ENCODE measurements at regions not wholly inside any gene's neighbourhood (a gene's known extent, or its start where the extent isn't known, plus 50 kb on each side); places are given as distances from the start of the nearest gene placed in this dataset.

DNA sequence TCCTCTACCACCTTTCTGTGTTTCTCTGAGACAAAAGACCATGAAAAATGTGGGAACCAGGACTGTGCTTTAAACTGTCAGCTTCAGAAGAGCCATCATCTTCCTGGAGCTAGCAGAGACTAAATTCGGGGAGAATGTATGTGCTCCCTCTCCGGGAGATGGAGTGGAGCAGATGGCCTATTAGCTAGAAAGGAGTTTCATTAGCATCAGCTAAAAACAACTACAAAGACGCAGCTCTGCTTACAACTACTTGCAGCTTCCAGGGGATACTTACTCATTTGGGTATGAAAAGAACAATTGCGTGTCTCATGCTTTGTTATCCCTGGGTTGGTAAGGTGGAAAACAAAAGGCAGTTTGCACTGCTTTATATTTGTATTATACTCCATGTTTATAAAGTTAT, 159.6 kb downstream of the MFSD1 start:
- Histone ChIP-seq H3K4me1 (ENCODE audit: control insufficient read depth in 1 of 2, insufficient read depth in 2 of 2, low read length in 2 of 2) (no peaks in the 10 kb centered on the region), H3K27ac (ENCODE audit: low read depth, low read length) (no peak overlapping the region), H3K27me3 (ENCODE audit: control insufficient read depth in 1 of 2, insufficient read depth in 2 of 2, low read length in 2 of 2) (no peaks in the 10 kb centered on the region), H3K9ac (ENCODE audit: low read depth in 1 of 2, low read length in 2 of 2) (no peak overlapping the region), H3K9me3 (ENCODE audit: control insufficient read depth in 1 of 2, low read length in 2 of 2) (no peaks in the 10 kb centered on the region), H3K4me3 (ENCODE audit: low read depth in 1 of 2, low read length in 2 of 2) (no peak overlapping the region), H3K36me3 (ENCODE audit: control insufficient read depth in 1 of 2, insufficient read depth in 2 of 2, low read length in 2 of 2) (no peaks in the 10 kb centered on the region)

GRCh38 chr3:158961911-158962310, 160.1 kb downstream of the MFSD1 start:
- Histone ChIP-seq H3K27me3 (ENCODE audit: control insufficient read depth in 1 of 2, insufficient read depth in 2 of 2, low read length in 2 of 2) (no peaks in the 10 kb centered on the region), H3K36me3 (ENCODE audit: control insufficient read depth in 1 of 2, insufficient read depth in 2 of 2, low read length in 2 of 2) (no peaks in the 10 kb centered on the region), H3K9ac (ENCODE audit: low read depth in 1 of 2, low read length in 2 of 2) (no peak overlapping the region), H3K27ac (ENCODE audit: low read depth, low read length) (no peak overlapping the region), H3K9me3 (ENCODE audit: control insufficient read depth in 1 of 2, low read length in 2 of 2) (no peaks in the 10 kb centered on the region), H3K4me1 (ENCODE audit: control insufficient read depth in 1 of 2, insufficient read depth in 2 of 2, low read length in 2 of 2) (no peaks in the 10 kb centered on the region), H3K4me3 (ENCODE audit: low read depth in 1 of 2, low read length in 2 of 2) (no peak overlapping the region)

DNA sequence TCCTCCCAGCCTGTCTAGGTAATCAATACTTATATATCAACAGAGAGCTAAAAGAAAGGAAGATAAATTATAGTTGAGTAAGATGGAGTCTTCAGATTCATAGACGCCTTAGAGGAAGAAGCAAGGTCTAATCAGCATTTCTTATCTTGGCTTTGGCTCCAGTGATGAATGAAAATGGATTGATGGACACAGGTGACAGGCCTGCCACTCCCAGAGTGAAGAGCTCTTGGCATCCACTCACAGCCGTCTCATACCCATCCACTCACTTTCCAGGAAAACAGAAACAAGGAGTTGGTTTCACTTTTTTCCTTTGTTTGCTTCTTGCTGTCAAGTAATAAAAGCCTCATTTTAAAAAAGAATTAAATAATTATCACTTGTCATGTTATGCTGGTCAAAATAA, 168.2 kb downstream of the MFSD1 start:
- H3K27me3 ChIP-seq (ENCODE audit: control insufficient read depth in 1 of 2, insufficient read depth in 2 of 2, low read length in 2 of 2): no peaks in the 10 kb centered on the region
- H3K4me3 ChIP-seq (ENCODE audit: low read depth in 1 of 2, low read length in 2 of 2): no peak overlapping the region
- no peak overlapping the region for H3K27ac ChIP-seq (ENCODE audit: low read depth, low read length)
- H3K36me3 ChIP-seq (ENCODE audit: control insufficient read depth in 1 of 2, insufficient read depth in 2 of 2, low read length in 2 of 2): no peaks in the 10 kb centered on the region
- H3K9ac ChIP-seq (ENCODE audit: low read depth in 1 of 2, low read length in 2 of 2): no peak overlapping the region
- H3K4me1 ChIP-seq (ENCODE audit: control insufficient read depth in 1 of 2, insufficient read depth in 2 of 2, low read length in 2 of 2): no peaks in the 10 kb centered on the region
- H3K9me3 ChIP-seq (ENCODE audit: control insufficient read depth in 1 of 2, low read length in 2 of 2): no peaks in the 10 kb centered on the region

GRCh38 chr3:158974904-158975303, 173.1 kb downstream of the MFSD1 start:
- no peak overlapping the region for H3K27ac ChIP-seq (ENCODE audit: low read depth, low read length)
- H3K27me3 ChIP-seq (ENCODE audit: control insufficient read depth in 1 of 2, insufficient read depth in 2 of 2, low read length in 2 of 2): no peaks in the 10 kb centered on the region
- H3K4me3 ChIP-seq (ENCODE audit: low read depth in 1 of 2, low read length in 2 of 2): no peak overlapping the region
- H3K36me3 ChIP-seq (ENCODE audit: control insufficient read depth in 1 of 2, insufficient read depth in 2 of 2, low read length in 2 of 2): no peaks in the 10 kb centered on the region
- H3K4me1 ChIP-seq (ENCODE audit: control insufficient read depth in 1 of 2, insufficient read depth in 2 of 2, low read length in 2 of 2): no peaks in the 10 kb centered on the region
- no peak overlapping the region for H3K9ac ChIP-seq (ENCODE audit: low read depth in 1 of 2, low read length in 2 of 2)
- H3K9me3 ChIP-seq (ENCODE audit: control insufficient read depth in 1 of 2, low read length in 2 of 2): no peaks in the 10 kb centered on the region

DNA sequence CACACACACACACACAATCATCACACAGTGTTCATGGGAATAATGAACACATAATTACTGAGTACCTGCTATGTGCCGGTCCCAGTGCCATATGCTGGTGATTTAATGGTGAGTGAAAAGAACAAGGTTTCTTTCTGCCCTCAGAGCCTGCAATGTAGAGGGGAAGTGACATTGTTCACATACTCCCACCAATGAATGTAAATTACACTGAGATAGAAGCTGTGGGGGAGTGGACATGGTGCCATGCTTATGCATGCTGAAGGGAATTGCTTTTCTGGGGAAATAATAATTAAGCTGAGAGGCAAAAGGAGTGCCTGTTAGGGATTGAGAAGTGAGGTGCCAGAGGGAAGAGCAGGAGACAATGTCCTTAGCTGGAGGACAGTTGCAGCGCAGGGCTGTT, 175.1 kb downstream of the MFSD1 start:
- H3K4me1 ChIP-seq (ENCODE audit: control insufficient read depth in 1 of 2, insufficient read depth in 2 of 2, low read length in 2 of 2): no peaks in the 10 kb centered on the region
- H3K9me3 ChIP-seq (ENCODE audit: control insufficient read depth in 1 of 2, low read length in 2 of 2): no peaks in the 10 kb centered on the region
- H3K9ac ChIP-seq (ENCODE audit: low read depth in 1 of 2, low read length in 2 of 2): no peak overlapping the region
- H3K27ac ChIP-seq (ENCODE audit: low read depth, low read length): no peak overlapping the region
- H3K27me3 ChIP-seq (ENCODE audit: control insufficient read depth in 1 of 2, insufficient read depth in 2 of 2, low read length in 2 of 2): no peaks in the 10 kb centered on the region
- H3K36me3 ChIP-seq (ENCODE audit: control insufficient read depth in 1 of 2, insufficient read depth in 2 of 2, low read length in 2 of 2): no peaks in the 10 kb centered on the region
- no peak overlapping the region for H3K4me3 ChIP-seq (ENCODE audit: low read depth in 1 of 2, low read length in 2 of 2)

DNA sequence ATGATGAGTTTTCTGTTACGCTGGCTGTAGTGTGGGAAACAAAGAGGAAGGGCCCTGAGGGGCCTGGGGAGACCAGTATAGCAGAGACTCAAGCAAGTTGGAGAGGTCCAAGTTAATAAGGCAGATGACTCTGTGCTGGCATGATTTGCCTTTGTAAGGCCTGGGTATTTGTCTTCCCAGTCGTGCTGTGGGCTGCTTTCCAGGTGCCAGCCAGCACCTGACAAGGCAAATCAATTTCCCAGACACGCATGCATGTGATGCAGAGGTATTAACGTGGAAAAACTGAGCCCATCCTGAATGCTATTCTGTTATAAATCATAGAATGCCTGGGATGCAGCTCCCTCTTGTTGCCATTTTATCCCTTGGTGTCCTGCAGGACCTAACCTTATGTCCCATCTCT, 175.6 kb downstream of the MFSD1 start:
- Histone ChIP-seq H3K27me3 (ENCODE audit: control insufficient read depth in 1 of 2, insufficient read depth in 2 of 2, low read length in 2 of 2) (no peaks in the 10 kb centered on the region), H3K27ac (ENCODE audit: low read depth, low read length) (no peak overlapping the region), H3K4me3 (ENCODE audit: low read depth in 1 of 2, low read length in 2 of 2) (no peak overlapping the region), H3K4me1 (ENCODE audit: control insufficient read depth in 1 of 2, insufficient read depth in 2 of 2, low read length in 2 of 2) (no peaks in the 10 kb centered on the region), H3K36me3 (ENCODE audit: control insufficient read depth in 1 of 2, insufficient read depth in 2 of 2, low read length in 2 of 2) (no peaks in the 10 kb centered on the region), H3K9ac (ENCODE audit: low read depth in 1 of 2, low read length in 2 of 2) (no peak overlapping the region), H3K9me3 (ENCODE audit: control insufficient read depth in 1 of 2, low read length in 2 of 2) (no peaks in the 10 kb centered on the region)

GRCh38 chr3:158983216-158984099, 181.6 kb downstream of the MFSD1 start:
- no peak overlapping the region for H3K9ac ChIP-seq (ENCODE audit: low read depth in 1 of 2, low read length in 2 of 2)
- no peaks in the 10 kb centered on the region for H3K27me3 ChIP-seq (ENCODE audit: control insufficient read depth in 1 of 2, insufficient read depth in 2 of 2, low read length in 2 of 2)
- no peaks in the 10 kb centered on the region for H3K36me3 ChIP-seq (ENCODE audit: control insufficient read depth in 1 of 2, insufficient read depth in 2 of 2, low read length in 2 of 2)
- no peak overlapping the region for H3K4me3 ChIP-seq (ENCODE audit: low read depth in 1 of 2, low read length in 2 of 2)
- H3K27ac ChIP-seq (ENCODE audit: low read depth, low read length): no peak overlapping the region
- no peaks in the 10 kb centered on the region for H3K4me1 ChIP-seq (ENCODE audit: control insufficient read depth in 1 of 2, insufficient read depth in 2 of 2, low read length in 2 of 2)
- no peaks in the 10 kb centered on the region for H3K9me3 ChIP-seq (ENCODE audit: control insufficient read depth in 1 of 2, low read length in 2 of 2)

- Histone ChIP-seq H3K36me3 (ENCODE audit: control insufficient read depth in 1 of 2, insufficient read depth in 2 of 2, low read length in 2 of 2) (no peaks in the 10 kb centered on the region), H3K27ac (ENCODE audit: low read depth, low read length) (no peak overlapping the region), H3K4me3 (ENCODE audit: low read depth in 1 of 2, low read length in 2 of 2) (no peak overlapping the region), H3K27me3 (ENCODE audit: control insufficient read depth in 1 of 2, insufficient read depth in 2 of 2, low read length in 2 of 2) (no peaks in the 10 kb centered on the region), H3K9ac (ENCODE audit: low read depth in 1 of 2, low read length in 2 of 2) (no peak overlapping the region), H3K4me1 (ENCODE audit: control insufficient read depth in 1 of 2, insufficient read depth in 2 of 2, low read length in 2 of 2) (no peaks in the 10 kb centered on the region), H3K9me3 (ENCODE audit: control insufficient read depth in 1 of 2, low read length in 2 of 2) (no peaks in the 10 kb centered on the region)
These were observed 189.4 kb downstream of the MFSD1 start for GRCh38 chr3:158991146-158991705.

DNA sequence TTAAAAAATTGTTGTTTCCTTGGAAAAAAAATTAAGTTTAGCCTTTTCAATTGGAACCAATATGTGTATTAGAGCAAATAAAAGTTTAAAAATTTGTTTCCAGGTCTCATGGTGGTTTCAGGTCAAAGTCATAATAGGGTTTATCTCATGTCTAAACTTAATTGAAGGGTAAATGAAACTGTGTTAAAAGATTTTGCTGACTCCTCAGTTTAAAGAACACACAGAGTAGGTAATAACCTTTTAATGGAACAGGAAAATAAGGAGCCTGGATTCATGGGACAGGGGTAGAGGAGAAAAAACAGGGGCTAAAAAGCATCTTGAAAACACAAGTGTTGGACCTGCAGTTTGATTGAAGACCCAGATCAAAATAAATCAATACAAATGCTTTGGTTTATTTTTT, 190.6 kb downstream of the MFSD1 start:
- H3K36me3 ChIP-seq (ENCODE audit: control insufficient read depth in 1 of 2, insufficient read depth in 2 of 2, low read length in 2 of 2): no peaks in the 10 kb centered on the region
- H3K27me3 ChIP-seq (ENCODE audit: control insufficient read depth in 1 of 2, insufficient read depth in 2 of 2, low read length in 2 of 2): no peaks in the 10 kb centered on the region
- no peak overlapping the region for H3K27ac ChIP-seq (ENCODE audit: low read depth, low read length)
- H3K9me3 ChIP-seq (ENCODE audit: control insufficient read depth in 1 of 2, low read length in 2 of 2): no peaks in the 10 kb centered on the region
- no peak overlapping the region for H3K4me3 ChIP-seq (ENCODE audit: low read depth in 1 of 2, low read length in 2 of 2)
- H3K9ac ChIP-seq (ENCODE audit: low read depth in 1 of 2, low read length in 2 of 2): no peak overlapping the region
- H3K4me1 ChIP-seq (ENCODE audit: control insufficient read depth in 1 of 2, insufficient read depth in 2 of 2, low read length in 2 of 2): no peaks in the 10 kb centered on the region

DNA sequence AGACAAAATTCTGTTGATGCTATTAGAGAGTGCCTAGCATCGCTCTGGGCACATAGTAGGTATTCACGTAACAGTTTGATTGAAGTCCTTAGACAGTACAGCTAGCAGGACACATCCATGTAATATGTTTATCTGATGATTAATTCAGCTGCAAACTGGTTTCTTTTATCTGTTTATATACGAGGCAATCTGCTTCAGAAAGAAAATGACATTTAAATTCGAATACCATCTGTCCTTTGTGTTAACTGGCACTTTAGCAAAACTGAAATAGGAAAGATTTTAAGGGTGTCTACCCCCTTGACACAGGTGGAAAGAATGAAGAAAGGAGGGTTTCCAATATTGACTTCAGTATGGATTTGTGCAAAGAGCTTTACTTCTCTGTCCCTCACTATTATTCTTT, 192.5 kb downstream of the MFSD1 start:
- H3K9ac ChIP-seq (ENCODE audit: low read depth in 1 of 2, low read length in 2 of 2): no peak overlapping the region
- no peak overlapping the region for H3K4me3 ChIP-seq (ENCODE audit: low read depth in 1 of 2, low read length in 2 of 2)
- no peaks in the 10 kb centered on the region for H3K27me3 ChIP-seq (ENCODE audit: control insufficient read depth in 1 of 2, insufficient read depth in 2 of 2, low read length in 2 of 2)
- no peak overlapping the region for H3K27ac ChIP-seq (ENCODE audit: low read depth, low read length)
- H3K36me3 ChIP-seq (ENCODE audit: control insufficient read depth in 1 of 2, insufficient read depth in 2 of 2, low read length in 2 of 2): no peaks in the 10 kb centered on the region
- no peaks in the 10 kb centered on the region for H3K9me3 ChIP-seq (ENCODE audit: control insufficient read depth in 1 of 2, low read length in 2 of 2)
- H3K4me1 ChIP-seq (ENCODE audit: control insufficient read depth in 1 of 2, insufficient read depth in 2 of 2, low read length in 2 of 2): no peaks in the 10 kb centered on the region
